ENCODE measurements at regions not wholly inside any gene's neighbourhood (a gene's known extent, or its start where the extent isn't known, plus 50 kb on each side); places are given as distances from the start of the nearest gene placed in this dataset.

DNA sequence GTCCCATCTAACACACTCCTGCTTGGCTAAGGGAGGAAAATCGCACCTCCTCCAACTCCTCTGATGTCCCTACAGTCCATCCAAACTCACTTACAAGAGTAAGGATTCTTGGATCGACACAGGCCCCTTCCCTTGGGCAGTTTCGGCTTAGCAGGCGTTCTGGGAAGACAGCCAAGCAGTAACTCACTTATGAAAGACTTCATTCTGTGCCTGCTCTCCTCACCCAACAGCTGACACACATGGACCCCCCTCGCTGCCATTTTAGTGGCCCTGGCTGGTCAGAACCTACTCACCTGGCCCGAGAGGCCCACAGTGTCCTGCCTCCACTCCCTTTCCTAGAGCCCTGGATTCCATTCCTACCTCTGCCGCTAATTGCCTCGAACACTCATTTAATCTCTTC, 52.3 kb upstream of the BCL2L14 start:
- TF ChIP-seq FOS (IDR thresholded peaks at IDR 0.05; ENCODE audit: borderline replicate concordance, extremely low read depth, insufficient read length) (no peak), RCOR1 (conservative IDR thresholded peaks at IDR 0.05; ENCODE audit: low read depth, low read length) (no peak), POLR2A (IDR thresholded peaks at IDR 0.05; ENCODE audit: low read depth, low read length) (no peak), ATF3 (IDR thresholded peaks at IDR 0.05; ENCODE audit: borderline replicate concordance, extremely low read depth, low read depth, low read length) (no peak)

All from GM12878 (cell line).